Thyroid gland (tissue), 4 donors: ENCODE measurements at regions not wholly inside any gene's neighbourhood (a gene's known extent, or its start where the extent isn't known, plus 50 kb on each side); places are given as distances from the start of the nearest gene placed in this dataset.

Experiments
- DNase-seq, 2 donors: peaks; one replicate each; pipeline ENCODE4 v3.0.0-alpha.2; 2019
- H3K27ac ChIP-seq, 3 donors: fragments of 200-600 bp; sonication (generic); 1 replicate in 2 of 3; 2 replicates in 1 of 3; pipeline ENCODE4 v1.5.1; 2016 to 2019; ENCODE audit warnings: mild to moderate bottlenecking in 1 of 3, moderate library complexity in 1 of 3
- H3K27me3 ChIP-seq: fragments of 200-600 bp; sonication (generic); one replicate; pipeline ENCODE4 v1.5.1; 2019
- H3K36me3 ChIP-seq, 2 donors: fragments of 200-600 bp; sonication (generic); one replicate each; pipeline ENCODE4 v1.5.1; 2016 to 2019
- H3K4me1 ChIP-seq, 2 donors: fragments of 200-600 bp; sonication (generic); one replicate each; pipeline ENCODE4 v1.5.1; 2017 to 2019
- H3K4me3 ChIP-seq, 3 donors: fragments of 200-600 bp; sonication (generic); replicated peaks in 1 of 3; 1 replicate in 2 of 3; 2 replicates in 1 of 3; pipeline ENCODE4 v1.5.1; 2016; ENCODE audit warnings: mild to moderate bottlenecking in 1 of 3
- H3K9me3 ChIP-seq: fragments of 200-600 bp; sonication (generic); one replicate; pipeline ENCODE4 v1.5.1; 2017
- CTCF ChIP-seq, 6 experiments: fragments of 200-600 bp in 3 of 6; fragments of 450-650 bp in 3 of 6; sonication (generic) in 3 of 6; IDR thresholded peaks; one replicate each; pipeline ENCODE4 v1.5.1; 2016 to 2019; ENCODE audit warnings: antibody characterized with exemption in 6 of 6, mild to moderate bottlenecking in 2 of 6, inconsistent platforms in 1 of 6, moderate library complexity in 1 of 6
- POLR2A ChIP-seq, 2 donors: fragments of 450-650 bp; IDR thresholded peaks; one replicate each; pipeline ENCODE4 v1.6.1; 2017; ENCODE audit warnings: antibody characterized with exemption in 2 of 2, mild to moderate bottlenecking in 2 of 2, moderate library complexity in 1 of 2
- WGBS, 2 donors: methylation state at CpG; one replicate each; pipeline ENCODE4 v1.1.5; 2017; 5-methylcytosine and 5-hydroxymethylcytosine counted together
- intact Hi-C: fragments of 100-400 bp; cut with DNase I; formaldehyde crosslinking; loops from one replicate; pipeline ENCODE4 v1.15.1; 2023

GRCh38 chr5:89972901-89973300 lies 436.7 kb downstream of the CETN3 start:
- H3K27me3 ChIP-seq, result no peaks in the 10 kb centered on the region
- intact Hi-C loops, result no loop called here
- DNase-seq, result no peak
- H3K27ac ChIP-seq, result no peak overlapping the region
- whole genome bisulfite sequencing, 2 donors, result 89 to 92% methylated on average over 3 of the region's 3 CpGs
- no peaks in the 10 kb centered on the region for H3K36me3 ChIP-seq
- H3K4me3 ChIP-seq, result no peak overlapping the region
- no peaks in the 10 kb centered on the region for H3K9me3 ChIP-seq
- H3K4me1 ChIP-seq, result peaks cover 0 to 13% of the 10 kb centered on the region in 2 donors
- TF ChIP-seq CTCF (IDR thresholded peaks at IDR 0.05), result no peak
- TF ChIP-seq POLR2A (IDR thresholded peaks at IDR 0.05), result no peak

GRCh38 chr5:89968958-89969381 lies 440.6 kb downstream of the CETN3 start:
- H3K4me1 ChIP-seq, result peaks cover 7 to 13% of the 10 kb centered on the region in 2 donors
- TF ChIP-seq POLR2A (IDR thresholded peaks at IDR 0.05), result no peak
- no peak for TF ChIP-seq CTCF (IDR thresholded peaks at IDR 0.05)
- H3K27ac ChIP-seq, result peak overlapping the region in 1 of 3 donors; percentile 11
- H3K36me3 ChIP-seq, result no peaks in the 10 kb centered on the region
- 30 to 31% methylated on average over 4 of the region's 4 CpGs for WGBS, 2 donors
- intact Hi-C loops, result no loop called here
- peak; percentile 52 to 54 for DNase-seq
- H3K4me3 ChIP-seq, result no peak overlapping the region
- H3K27me3 ChIP-seq, result no peaks in the 10 kb centered on the region
- H3K9me3 ChIP-seq, result no peaks in the 10 kb centered on the region

- Histone ChIP-seq H3K36me3 (no peaks in the 10 kb centered on the region), H3K27ac (no peak overlapping the region), H3K9me3 (no peaks in the 10 kb centered on the region), H3K4me3 (no peak overlapping the region), H3K4me1 (peaks cover 7 to 13% of the 10 kb centered on the region in 2 donors), H3K27me3 (no peaks in the 10 kb centered on the region)
- no peak for DNase-seq
- 67 to 77% methylated on average over 1 of the region's 1 CpG for WGBS, 2 donors
- intact Hi-C loops, result no loop called here
- TF ChIP-seq CTCF (IDR thresholded peaks at IDR 0.05) (no peak), POLR2A (IDR thresholded peaks at IDR 0.05) (no peak)
These were observed 441.6 kb downstream of the CETN3 start for GRCh38 chr5:89967771-89968444.

GRCh38 chr5:89956838-89957237 lies 452.7 kb downstream of the CETN3 start:
- no peak for TF ChIP-seq CTCF (IDR thresholded peaks at IDR 0.05)
- TF ChIP-seq POLR2A (IDR thresholded peaks at IDR 0.05), result no peak
- H3K9me3 ChIP-seq, result no peaks in the 10 kb centered on the region
- H3K36me3 ChIP-seq, result no peaks in the 10 kb centered on the region
- H3K4me1 ChIP-seq, result no peaks in the 10 kb centered on the region
- no peak overlapping the region for H3K4me3 ChIP-seq
- no peaks in the 10 kb centered on the region for H3K27me3 ChIP-seq
- DNase-seq, result no peak
- no peak overlapping the region for H3K27ac ChIP-seq
- 90 to 94% methylated on average over 1 of the region's 1 CpG for WGBS, 2 donors
- intact Hi-C loops, result no loop called here

GRCh38 chr5:89954916-89955315 lies 454.6 kb downstream of the CETN3 start:
- WGBS, 2 donors, result 75 to 80% methylated on average over 4 of the region's 4 CpGs
- TF ChIP-seq POLR2A (IDR thresholded peaks at IDR 0.05), result no peak
- no peak for TF ChIP-seq CTCF (IDR thresholded peaks at IDR 0.05)
- no peak overlapping the region for H3K4me3 ChIP-seq

More at GRCh38 chr5:89954916-89955315, 454.6 kb downstream of the CETN3 start:
- Histone ChIP-seq H3K9me3 (no peaks in the 10 kb centered on the region), H3K4me1 (no peaks in the 10 kb centered on the region), H3K27ac (no peak overlapping the region), H3K36me3 (no peaks in the 10 kb centered on the region), H3K27me3 (no peaks in the 10 kb centered on the region)
- intact Hi-C loops, result no loop called here
- no peak for DNase-seq
